PFSK-1 (cell line): ENCODE measurements at regions not wholly inside any gene's neighbourhood (a gene's known extent, or its start where the extent isn't known, plus 50 kb on each side); places are given as distances from the start of the nearest gene placed in this dataset.

ENCODE experiments used
- POLR2AphosphoS5 ChIP-seq: IDR thresholded peaks from 2 replicates; pipeline ENCODE4 v1.6.1; 2012; ENCODE audit warnings: low read depth, mild to moderate bottlenecking, control low read depth, low read length, moderate library complexity
- SIN3A ChIP-seq: IDR thresholded peaks from 2 replicates; pipeline ENCODE4 v1.6.1; 2012; ENCODE audit warnings: mild to moderate bottlenecking, low read length, moderate library complexity, borderline replicate concordance; ENCODE audit not compliant: insufficient read depth
- TAF1 ChIP-seq: IDR thresholded peaks from 2 replicates; pipeline ENCODE4 v1.6.1; 2012; ENCODE audit warnings: low read length, control low read depth, borderline replicate concordance; ENCODE audit not compliant: insufficient read depth
- TF ChIP-seq, protein P1 (sequence below), 2 experiments: IDR thresholded peaks; 2 replicates each; pipeline versions ENCODE4 v1.6.1 to v1.8.0; 2011 to 2012; ENCODE audit warnings: low read depth in 2 of 2, low read length in 2 of 2, control low read depth in 1 of 2, inconsistent platforms in 1 of 2, mild to moderate bottlenecking in 1 of 2, moderate library complexity in 1 of 2; ENCODE audit not compliant: insufficient read depth in 1 of 2

GRCh38 chr2:217372794-217373193 lies 512.9 kb upstream of the TNP1 start:
- TF ChIP-seq POLR2AphosphoS5, result no peak
- TF ChIP-seq SIN3A, result no peak
- TF ChIP-seq, protein P1, sequence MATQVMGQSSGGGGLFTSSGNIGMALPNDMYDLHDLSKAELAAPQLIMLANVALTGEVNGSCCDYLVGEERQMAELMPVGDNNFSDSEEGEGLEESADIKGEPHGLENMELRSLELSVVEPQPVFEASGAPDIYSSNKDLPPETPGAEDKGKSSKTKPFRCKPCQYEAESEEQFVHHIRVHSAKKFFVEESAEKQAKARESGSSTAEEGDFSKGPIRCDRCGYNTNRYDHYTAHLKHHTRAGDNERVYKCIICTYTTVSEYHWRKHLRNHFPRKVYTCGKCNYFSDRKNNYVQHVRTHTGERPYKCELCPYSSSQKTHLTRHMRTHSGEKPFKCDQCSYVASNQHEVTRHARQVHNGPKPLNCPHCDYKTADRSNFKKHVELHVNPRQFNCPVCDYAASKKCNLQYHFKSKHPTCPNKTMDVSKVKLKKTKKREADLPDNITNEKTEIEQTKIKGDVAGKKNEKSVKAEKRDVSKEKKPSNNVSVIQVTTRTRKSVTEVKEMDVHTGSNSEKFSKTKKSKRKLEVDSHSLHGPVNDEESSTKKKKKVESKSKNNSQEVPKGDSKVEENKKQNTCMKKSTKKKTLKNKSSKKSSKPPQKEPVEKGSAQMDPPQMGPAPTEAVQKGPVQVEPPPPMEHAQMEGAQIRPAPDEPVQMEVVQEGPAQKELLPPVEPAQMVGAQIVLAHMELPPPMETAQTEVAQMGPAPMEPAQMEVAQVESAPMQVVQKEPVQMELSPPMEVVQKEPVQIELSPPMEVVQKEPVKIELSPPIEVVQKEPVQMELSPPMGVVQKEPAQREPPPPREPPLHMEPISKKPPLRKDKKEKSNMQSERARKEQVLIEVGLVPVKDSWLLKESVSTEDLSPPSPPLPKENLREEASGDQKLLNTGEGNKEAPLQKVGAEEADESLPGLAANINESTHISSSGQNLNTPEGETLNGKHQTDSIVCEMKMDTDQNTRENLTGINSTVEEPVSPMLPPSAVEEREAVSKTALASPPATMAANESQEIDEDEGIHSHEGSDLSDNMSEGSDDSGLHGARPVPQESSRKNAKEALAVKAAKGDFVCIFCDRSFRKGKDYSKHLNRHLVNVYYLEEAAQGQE (IDR thresholded peaks at IDR 0.05; ENCODE audit: insufficient read depth in 1 of 2, low read depth in 2 of 2, low read length in 2 of 2), result no peak
- no peak for TF ChIP-seq TAF1
